ENCODE measurements at regions not wholly inside any gene's neighbourhood (a gene's known extent, or its start where the extent isn't known, plus 50 kb on each side); places are given as distances from the start of the nearest gene placed in this dataset.
"Not testable (repeated sequence)": the region's sequence is repeated elsewhere in the genome, so short reads cannot be mapped to it uniquely, and the experiment has no call there.

DNA sequence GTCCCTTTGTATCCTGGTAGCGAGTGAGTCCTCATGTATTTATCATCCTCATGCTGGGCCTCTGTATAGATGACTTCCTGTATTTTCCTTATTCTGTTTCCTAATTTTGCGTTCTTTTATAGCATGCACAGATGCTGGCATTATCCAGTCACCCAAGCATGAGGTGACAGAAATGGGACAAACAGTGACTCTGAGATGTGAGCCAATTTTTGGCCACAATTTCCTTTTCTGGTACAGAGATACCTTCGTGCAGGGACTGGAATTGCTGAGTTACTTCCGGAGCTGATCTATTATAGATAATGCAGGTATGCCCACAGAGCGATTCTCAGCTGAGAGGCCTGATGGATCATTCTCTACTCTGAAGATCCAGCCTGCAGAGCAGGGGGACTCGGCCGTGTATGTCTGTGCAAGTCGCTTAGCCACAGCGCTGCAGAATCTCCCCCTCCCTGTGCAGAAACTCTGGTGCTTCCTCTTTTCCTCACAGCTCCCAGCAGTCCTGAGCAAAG lies 183.1 kb upstream of the PRSS58 start:
- no peak for DNase-seq (ENCODE audit: low read depth, low spot score)

GRCh38 chr7:142440219-142440905 lies 182.5 kb upstream of the PRSS58 start:
- no peak for DNase-seq (ENCODE audit: low read depth, low spot score)

- no peak for DNase-seq (ENCODE audit: low read depth, low spot score)
These were observed 181.9 kb upstream of the PRSS58 start for GRCh38 chr7:142439739-142440138.

- DNase-seq (ENCODE audit: low read depth, low spot score) = no peak
These were observed 181.2 kb upstream of the PRSS58 start for GRCh38 chr7:142438923-142439515.

DNA sequence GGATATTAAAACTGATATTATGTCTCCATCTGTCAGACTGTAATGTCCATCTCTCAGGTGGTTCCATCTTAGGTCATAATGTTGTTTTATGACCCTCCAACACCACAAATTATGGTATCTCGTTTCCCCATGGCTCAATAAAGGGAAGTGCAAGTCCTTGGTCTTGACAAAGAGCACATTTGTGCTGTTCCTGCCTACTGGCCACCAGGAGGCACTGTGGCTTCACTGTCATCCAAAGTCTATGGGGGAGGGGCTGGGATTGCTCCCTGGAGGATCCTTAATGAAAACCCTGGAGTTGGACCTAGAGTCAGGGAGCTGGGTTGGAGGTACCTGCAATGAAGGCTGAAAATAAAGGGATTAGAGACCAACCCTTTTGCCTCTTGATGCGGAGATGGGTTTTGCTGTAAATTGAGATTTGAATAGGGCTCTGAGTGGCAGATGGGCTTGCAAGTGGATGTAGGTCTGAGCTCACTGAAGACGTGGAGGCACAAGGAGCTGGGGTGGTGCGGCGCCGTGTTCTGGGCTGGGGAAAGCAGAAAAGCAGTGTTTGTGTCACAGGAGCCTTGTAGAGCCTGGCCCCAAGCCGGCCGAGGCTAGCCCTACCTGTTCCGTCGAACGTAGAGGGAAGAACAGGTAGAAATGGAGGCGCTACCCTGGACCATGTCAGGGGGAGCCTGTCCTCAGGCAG lies 180.5 kb upstream of the PRSS58 start:
- no peak for DNase-seq (ENCODE audit: low read depth, low spot score)

DNA sequence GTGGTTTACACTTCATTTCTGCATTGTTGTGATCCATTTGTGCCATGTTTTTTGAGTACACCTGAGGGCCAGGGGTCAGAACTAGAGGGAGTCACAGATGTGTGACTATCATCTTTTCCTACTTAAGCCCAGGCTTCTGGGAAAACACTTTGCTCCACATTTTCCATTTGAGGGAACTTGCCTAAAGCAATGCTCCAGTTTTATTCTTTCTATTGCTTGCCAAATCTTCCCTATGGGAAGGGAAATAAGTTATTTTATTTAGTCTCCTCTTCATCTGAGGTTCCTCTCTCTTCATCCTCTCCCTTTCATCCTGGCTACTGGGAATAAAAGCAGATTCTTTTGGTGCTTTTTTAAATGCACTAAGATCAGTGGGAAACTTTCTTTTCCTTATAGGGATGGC lies 179.9 kb upstream of the PRSS58 start:
- DNase-seq (ENCODE audit: low read depth, low spot score) = no peak

GRCh38 chr7:142436601-142437000 lies 178.7 kb upstream of the PRSS58 start:
- no peak for DNase-seq (ENCODE audit: low read depth, low spot score)

DNA sequence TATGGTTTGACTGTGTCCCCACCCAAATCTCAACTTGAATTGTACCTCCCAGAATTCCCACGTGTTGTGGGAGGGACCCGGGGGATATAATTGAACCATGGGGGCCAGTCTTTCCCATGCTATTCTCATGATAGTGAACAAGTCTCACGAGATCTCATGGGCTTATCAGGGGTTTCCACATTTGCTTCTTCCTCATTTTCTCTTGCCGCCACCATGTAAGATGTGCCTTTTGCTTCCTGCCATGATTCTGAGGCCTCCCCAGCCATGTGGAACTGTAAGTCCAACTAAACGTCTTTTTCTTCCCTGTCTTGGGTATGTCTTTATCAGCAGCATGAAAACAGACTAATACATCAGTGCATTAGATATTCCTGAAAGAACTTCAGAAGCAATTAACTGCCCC lies 177.7 kb upstream of the PRSS58 start:
- not testable (repeated sequence) for DNase-seq (ENCODE audit: low read depth, low spot score)

DNA sequence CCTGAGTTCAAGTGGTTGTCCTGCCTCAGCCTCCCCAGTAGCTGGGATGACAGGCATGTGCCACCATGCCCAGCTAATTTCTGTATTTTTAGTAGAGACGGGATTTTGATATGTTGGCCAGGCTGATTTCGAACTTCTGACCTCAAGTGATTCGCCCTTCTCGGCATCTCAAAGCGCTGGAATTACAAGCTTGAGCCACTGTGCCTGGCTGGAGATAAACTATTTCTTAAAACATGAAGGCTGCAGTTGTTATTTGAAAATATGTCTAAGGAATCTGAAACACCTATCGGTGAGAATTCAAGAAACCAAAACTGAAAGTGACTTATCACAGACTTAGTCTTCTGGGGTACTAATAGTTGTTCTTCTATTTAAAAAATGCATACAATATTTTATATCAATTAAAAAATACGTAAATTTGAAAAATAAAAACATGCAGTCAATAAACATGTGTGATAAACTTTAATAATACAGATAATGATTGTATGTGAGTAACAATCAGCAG lies 176.9 kb upstream of the PRSS58 start:
- DNase-seq (ENCODE audit: low read depth, low spot score) = no peak

- DNase-seq (ENCODE audit: low read depth, low spot score) = not testable (repeated sequence)
These were observed 176.3 kb upstream of the PRSS58 start for GRCh38 chr7:142434133-142434532.

- no peak for DNase-seq (ENCODE audit: low read depth, low spot score)
These were observed 174.5 kb upstream of the PRSS58 start for GRCh38 chr7:142432377-142432776.

DNA sequence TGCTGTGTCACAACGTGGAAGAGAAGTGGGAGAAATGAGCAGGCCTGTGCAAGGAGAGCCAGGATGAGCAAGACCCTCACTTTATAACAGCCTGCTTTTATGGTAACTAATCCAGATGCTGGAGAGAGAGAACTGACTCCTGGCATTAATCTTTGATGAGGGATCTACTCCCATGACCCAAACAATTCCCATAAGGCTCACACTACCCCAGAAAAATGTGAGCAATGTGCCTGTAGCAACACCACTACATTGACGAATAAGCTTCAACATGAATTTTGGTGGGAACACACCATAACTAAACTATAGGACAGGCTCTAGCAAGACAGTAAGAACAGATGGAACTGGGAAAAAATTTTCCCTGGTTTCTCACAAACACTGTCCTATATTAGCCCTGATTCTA lies 173.6 kb upstream of the PRSS58 start:
- DNase-seq (ENCODE audit: low read depth, low spot score) = no peak

GRCh38 chr7:142428094-142428493 lies 170.2 kb upstream of the PRSS58 start:
- no peak for DNase-seq (ENCODE audit: low read depth, low spot score)

DNA sequence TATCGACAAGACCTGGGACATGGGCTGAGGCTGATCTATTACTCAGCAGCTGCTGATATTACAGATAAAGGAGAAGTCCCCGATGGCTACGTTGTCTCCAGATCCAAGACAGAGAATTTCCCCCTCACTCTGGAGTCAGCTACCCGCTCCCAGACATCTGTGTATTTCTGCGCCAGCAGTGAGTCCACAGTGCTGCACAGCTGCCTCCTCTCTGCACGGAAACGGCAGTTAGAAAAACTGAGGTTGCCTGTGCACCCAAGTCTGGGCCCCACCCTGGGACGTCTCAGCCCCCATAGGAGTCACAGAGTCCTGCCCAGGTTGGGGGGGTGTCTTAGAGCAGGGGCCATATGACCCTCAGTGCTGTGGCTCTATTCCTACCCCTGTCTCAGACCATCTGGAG lies 167.4 kb upstream of the PRSS58 start:
- no peak for DNase-seq (ENCODE audit: low read depth, low spot score)

GRCh38 chr7:142422621-142423020 lies 164.8 kb upstream of the PRSS58 start:
- DNase-seq (ENCODE audit: low read depth, low spot score) = no peak

GRCh38 chr7:142420554-142421362 lies 162.9 kb upstream of the PRSS58 start:
- DNase-seq (ENCODE audit: low read depth, low spot score) = peak; percentile 28

DNA sequence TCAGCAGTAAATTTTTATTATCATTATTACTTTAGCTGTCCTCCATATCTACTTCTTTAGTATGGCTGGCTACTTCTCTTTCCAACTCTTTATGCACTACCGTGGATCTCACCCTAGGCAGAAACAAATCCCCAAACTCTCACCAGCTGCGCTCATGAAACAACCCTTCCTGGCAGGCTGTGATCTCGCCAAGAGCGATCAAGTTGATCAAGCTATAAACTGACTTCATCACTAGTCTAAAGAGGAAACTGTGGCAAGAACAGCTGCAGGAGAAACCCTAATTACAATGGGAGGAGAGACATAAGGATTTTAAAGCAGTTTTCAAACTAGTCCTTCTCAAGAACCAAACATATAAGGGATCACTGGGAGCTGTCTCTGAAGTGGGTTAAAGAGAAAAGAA lies 160.5 kb upstream of the PRSS58 start:
- DNase-seq (ENCODE audit: low read depth, low spot score) = no peak

DNA sequence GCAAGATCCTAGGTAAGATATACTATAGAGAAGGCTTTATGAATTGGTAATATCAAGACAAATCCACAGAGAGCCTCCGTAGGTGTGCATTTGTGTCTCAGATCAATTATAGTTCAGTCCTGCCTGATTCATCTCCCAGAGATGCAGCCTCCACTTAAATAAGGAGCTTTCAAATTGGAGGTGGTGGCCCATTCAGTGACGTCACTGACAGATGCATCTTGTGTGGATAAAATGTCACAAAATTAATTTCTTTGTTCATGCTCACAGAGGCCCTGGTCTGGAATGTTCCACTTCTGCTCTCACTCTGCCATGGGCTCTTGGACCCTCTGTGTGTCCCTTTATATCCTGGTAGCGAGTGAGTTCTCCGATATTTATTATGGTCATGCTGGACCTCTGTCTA lies 157.1 kb upstream of the PRSS58 start:
- no peak for DNase-seq (ENCODE audit: low read depth, low spot score)

DNA sequence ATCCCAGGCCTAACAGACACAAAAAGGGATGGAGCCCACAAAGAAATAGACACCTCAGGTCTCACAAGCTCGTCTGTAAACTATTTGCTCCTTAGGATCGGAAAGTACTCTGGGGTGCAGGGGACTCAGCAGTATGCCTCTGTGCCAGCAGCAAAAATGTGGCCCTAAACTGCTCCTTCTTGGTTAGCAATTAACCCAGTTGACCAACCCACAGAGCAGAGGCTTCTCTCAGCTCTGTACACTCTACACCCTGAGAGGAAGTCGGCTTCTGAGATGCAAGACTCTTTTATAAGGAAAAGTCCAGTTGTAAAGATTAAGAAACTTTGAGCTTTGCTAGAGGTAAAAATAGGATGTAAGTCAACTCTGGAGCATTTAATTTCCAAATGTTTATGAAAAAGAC lies 156.3 kb upstream of the PRSS58 start:
- no peak for DNase-seq (ENCODE audit: low read depth, low spot score)

GRCh38 chr7:142413280-142414000 lies 155.6 kb upstream of the PRSS58 start:
- DNase-seq (ENCODE audit: low read depth, low spot score) = no peak

GRCh38 chr7:142412551-142413193 lies 154.8 kb upstream of the PRSS58 start:
- DNase-seq (ENCODE audit: low read depth, low spot score) = peak; percentile 32
